ENCODE measurements at regions not wholly inside any gene's neighbourhood (a gene's known extent, or its start where the extent isn't known, plus 50 kb on each side); places are given as distances from the start of the nearest gene placed in this dataset.

DNA sequence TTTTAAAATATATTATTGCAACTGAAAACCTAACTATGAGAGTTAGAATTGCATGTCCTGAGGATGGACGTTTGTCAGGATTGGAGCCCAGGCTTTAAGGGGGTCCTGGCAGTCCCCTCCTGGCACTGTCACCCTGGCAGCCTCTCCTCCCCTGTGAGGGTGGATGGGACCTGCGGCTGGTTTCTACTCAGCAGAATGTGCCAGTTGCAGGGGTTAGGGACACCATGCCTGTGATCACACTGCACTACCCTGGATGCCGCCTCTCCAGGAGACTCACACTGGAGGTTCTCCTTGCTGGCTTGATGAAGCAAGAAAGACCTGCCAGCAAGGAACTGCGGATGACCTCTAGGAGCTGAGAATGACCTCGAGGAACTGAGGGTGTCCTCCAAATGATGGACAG is 356.7 kb upstream of the MYT1L start:
- DNase-seq = no peak

DNA sequence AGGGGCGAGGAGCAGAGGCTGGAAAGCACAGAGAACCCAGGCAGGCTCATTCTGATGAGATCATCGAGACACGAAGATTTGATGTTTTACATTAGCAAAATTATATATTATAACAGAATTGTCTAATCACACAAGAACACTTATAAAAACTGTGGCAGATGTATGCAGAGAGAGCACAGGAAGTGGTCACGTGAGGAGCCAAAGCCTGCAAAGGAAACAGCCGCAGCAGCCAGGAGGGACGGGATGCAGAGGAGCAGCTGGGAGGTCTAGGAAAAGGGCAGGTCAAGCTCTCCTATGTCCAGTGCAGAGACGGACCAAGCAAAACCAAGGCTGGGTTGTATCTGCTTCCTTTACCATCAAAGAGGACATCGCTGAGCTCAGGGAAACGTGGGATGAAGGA is 355.1 kb upstream of the MYT1L start:
- DNase-seq = no peak

DNA sequence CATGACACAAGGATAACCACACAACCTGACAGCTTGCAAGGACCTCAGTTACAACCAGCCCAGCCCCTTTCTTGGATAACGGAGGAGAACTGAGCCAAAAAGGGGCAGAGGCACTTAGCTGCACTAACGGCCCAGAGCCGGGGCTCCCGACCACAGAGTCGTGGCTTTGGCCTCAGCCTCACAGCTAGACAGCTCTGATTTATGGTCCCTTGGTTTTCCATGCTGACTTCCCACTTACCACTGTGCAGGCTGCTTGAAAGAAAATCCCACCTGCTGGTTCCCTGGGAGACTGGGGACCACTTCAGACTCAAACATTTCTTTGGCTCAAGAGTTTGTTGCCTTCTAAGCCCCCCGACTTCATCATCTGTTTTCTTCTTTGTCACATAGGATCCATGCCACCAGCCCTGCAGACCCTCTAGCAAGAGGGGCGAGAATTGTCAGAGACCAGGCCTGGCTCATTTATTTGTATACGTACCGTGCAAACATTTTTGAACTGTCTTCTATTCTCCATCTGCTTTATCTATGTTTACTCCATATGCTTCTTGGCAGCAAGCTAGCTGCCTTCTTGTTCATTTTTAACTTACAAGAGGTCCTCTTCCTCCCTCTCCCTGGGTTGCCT is 352.6 kb upstream of the MYT1L start:
- no peak for DNase-seq

DNA sequence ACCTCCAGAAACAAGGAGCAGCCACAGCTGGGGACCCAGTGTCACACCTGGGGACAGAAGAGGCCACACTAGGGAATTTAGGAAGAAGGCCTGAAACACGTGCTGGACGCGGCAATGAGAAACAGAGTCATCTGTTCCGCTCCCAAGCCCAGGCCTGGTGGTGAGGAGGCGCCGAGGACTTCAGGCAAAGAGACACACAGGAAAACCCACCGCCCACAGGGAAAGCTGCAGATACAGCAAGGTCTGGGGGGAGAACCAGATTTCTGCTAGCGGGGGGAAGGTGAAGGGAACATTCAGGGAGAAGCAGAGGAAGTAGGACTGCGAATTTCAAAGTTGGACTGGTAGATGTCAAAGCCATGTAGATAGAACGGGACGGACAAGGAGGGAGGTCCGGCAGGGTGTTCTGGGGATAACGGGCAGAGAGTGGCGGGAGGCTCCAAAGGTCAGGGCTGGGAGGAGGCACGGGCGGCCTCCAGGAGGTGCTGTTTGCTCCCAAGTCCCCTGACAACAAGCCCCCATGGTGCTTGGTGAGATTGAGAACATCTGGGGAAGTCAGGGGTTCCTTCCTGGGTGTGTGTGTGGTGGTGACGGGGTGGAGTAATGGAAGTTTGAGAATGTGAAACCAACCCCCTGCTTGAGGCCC is 351.7 kb upstream of the MYT1L start:
- DNase-seq = no peak

DNA sequence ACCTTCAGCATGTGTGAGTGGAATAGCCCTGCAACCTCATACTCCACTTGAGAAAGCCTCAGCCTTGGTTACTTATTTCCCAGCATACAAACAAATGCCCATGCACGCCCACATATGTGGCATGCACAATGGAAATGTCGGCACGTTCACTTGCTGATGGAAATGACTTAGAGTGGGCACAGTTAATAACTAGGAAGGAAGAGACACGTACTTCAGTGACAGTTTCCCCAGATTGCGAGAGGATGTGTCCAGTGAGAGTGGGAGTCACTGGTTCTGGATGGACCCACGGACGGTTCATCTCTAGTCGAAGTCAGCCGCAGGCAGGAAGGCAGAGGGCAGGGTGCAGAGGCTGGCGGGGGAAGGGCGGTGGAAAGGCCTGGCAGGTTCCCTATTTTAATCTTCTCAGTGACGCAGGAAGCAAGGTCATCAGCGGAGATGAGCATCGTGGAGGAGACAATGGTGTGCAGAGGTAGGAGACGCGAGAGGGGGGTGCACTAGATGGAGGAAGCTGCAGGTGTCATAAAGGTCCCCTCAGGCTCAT is 350.7 kb upstream of the MYT1L start:
- DNase-seq = no peak

DNA sequence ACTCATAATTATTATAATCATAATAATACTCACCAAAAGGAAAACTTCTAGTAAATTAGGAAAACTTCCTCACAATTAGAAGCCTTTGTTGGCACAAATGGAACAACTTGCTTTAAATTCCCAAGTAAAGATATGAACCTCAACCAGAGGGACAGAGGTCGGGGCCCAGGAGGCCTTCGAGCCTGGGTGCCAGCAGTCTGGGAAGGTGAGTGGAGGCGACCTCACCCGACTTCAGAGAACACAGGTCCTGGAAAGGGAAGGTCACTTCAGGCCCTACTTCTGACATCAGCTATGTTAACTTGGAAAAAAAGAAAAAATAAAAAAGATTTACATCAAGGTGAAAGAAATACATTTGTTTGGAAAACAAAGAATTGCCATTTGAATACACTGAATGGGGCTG is 350.0 kb upstream of the MYT1L start:
- no peak for DNase-seq

DNA sequence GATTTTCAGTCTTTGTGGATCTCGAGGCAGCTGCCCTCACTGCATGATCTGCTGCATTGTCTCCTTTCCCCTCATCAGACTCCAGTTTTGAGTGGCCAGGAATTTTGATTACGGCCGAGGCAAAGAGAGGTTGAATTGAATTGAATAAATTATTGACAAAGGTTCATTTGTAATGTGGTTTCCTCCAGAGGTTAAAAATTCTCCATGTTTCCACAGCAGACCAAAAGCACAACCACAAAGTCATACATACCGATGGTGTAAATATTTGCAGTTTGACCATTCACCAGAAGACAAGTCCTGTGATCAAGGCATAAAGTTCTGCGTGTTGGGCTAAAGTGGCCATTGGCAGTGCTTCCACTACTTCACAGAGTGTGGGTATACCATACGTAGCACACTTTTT is 343.8 kb upstream of the MYT1L start:
- no peak for DNase-seq

DNA sequence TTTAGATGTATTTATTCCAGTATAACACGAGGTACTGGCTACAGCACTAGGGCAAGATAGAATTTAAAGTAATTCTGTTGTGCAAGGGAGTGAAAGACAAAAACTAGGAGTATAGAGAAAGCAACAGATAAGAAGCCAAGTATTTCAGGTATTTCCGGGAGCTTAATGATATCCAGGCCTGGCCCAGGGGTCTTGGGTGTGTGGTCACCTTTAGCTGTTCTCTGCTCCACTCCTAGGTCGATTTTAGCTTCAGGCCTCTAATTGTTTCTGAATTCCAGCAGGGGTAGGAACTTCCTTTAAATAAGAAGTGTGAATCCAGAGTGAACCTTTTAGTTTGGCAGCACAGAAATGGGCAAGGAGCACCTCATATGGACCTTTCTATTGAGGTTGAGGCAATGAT is 342.3 kb upstream of the MYT1L start:
- no peak for DNase-seq

DNA sequence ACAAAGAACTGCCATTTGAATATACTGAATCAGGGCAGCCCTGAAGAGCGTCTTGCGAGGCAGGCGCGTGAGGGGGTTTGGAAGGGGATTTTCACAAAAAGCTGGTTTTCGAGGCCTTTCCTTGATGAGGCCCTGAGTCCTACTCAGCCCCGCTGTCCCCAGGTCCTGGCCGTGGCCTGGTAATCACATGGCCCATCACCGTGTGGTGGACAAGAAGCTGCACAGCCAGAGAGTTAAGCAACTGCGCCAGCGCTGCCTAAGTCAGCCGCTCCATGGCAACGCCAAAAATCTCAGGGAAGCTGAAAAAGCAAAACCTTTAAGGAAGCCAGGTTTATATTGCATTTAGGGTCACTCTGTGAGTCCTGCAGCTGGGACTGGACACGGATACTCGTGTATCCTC is 341.2 kb upstream of the MYT1L start:
- DNase-seq = no peak

DNA sequence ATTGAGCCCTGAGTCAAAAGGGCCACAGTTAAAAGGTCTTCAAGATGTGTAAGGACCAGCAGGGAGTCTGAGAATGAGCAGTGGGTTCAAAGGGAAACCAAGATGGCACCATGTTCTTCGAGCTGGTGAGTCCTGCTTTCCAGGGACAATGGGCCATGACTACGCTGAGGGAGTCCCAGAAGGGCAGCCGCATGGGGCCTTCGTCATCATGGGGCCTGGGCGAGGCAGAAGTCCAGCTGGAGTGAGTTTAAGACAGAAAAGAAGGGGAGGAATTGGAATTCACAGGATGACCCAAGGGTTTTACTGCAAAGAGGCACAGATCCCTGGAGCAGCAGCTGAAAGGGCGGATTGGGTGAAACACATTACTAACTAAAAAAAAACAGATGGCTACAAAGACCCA is 340.8 kb upstream of the MYT1L start:
- DNase-seq = no peak

DNA sequence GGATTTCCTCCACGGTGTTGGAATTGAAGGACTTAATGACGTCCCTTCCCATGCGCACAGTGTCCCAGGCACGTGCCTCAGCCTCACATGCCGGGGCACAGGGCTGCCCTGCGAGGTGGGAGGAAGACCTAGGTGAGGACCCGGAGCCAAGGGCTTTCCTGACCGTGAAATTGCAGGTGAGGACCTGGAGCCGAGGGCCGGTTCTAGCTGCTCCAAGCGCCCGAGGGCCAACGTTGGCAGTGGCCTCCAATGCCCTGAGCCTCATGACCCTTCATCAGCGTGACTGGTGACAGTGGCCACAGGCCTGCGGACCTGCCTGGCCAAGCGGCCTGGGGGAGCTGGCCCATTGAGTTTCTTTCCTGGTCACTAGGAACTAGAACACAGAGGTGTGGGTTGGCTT is 338.2 kb upstream of the MYT1L start:
- no peak for DNase-seq

DNA sequence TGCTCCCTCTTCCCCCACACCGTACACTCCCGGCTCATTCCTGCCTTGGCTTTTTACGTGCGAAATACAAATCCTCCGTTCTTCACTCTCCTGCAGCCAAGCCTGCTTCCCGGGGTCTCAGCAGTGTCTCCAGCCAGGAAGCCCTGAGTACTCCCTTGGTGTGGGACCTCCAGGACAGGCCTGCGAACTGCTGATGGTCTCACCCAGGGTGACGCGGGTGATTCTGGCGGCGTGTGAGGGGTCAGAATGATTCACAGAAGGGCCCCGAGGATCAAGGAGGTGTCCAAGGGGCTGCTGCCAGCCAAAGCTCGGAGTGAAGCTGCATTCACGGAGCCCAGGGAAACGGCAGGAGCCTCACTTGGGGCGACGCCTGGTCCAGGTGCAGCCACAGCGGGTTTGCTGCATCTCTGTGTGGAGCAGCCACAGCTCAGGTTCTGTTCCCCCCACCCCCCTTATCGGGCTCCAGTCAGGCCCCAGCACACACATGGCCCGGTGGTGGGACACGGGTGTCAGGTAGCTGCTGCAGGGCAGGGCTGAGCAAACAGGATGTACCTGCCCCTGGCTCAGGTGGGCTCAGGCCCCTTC is 337.7 kb upstream of the MYT1L start:
- no peak for DNase-seq

DNA sequence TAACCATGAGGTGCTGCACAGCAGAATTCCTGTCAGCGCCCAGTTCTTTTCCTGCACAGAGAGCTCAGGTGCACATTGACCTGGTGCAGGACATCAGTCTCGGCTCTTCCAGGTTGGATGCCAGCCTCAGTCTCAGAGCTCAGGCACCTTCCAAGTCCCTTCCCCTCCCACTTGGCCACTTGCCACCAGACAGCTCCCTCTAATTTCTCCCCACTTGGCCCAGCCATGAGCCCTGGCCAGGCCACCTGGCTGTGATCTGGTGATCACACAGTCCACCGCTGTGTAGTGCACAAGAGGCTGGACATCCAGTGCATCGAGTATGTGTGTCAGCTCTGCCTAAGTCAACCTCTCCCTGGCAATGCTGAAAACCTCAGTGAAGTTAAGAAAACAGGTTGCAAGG is 336.6 kb upstream of the MYT1L start:
- DNase-seq = no peak

DNA sequence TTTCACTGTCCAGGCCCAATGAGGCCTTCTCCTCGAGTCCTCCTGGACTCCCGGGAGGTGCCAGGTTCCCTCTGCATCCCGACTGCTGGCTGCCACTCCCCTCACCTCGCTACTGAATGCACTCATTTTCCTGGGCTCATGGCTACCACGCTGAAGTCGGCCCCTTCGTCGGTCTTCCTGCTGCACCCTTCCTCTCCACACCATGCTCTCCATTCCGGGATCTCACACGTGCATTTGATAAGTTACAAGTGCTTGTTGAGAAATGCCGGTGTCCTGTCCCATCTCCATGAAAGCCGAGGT is 334.7 kb upstream of the MYT1L start:
- no peak for DNase-seq

DNA sequence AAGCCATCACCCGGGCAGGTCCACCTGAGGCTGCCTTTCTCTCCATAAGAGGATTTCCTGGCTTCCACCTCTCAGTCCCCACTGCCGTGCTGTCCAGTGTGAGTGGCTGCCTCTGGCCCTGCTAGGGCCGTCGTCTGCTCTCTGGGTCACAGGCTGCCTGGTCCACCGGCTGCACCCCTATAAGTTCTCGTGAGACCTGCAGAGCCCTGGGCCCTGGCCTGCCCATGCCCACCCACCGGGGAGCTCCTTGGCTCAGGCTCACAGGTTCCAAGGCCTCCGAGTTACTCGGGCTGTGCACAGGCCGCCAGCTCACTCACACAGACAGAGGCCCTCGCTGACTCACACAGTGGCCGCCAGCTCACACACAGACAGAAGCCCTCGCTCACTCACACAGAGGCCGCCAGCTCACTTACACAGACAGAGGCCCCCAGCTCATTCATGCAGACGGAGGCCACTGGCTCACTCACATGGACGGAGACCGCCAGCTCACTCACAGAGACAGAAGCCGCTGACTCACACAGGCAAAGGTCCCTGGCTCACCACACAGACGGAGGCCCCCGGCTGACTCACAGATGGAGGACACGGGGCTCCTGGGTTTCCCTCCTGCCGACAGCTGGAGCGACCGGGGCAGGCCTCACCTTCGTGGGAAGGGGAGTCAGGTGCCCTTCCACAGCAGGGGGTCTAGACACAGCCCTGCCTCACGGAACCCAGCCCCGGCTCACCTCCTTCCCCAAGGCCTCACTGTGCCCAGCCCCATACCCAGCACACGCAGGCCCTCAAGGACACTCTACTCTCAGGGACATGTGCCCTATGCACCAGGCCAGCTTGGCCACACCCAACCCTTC is 334.1 kb upstream of the MYT1L start:
- DNase-seq = no peak

DNA sequence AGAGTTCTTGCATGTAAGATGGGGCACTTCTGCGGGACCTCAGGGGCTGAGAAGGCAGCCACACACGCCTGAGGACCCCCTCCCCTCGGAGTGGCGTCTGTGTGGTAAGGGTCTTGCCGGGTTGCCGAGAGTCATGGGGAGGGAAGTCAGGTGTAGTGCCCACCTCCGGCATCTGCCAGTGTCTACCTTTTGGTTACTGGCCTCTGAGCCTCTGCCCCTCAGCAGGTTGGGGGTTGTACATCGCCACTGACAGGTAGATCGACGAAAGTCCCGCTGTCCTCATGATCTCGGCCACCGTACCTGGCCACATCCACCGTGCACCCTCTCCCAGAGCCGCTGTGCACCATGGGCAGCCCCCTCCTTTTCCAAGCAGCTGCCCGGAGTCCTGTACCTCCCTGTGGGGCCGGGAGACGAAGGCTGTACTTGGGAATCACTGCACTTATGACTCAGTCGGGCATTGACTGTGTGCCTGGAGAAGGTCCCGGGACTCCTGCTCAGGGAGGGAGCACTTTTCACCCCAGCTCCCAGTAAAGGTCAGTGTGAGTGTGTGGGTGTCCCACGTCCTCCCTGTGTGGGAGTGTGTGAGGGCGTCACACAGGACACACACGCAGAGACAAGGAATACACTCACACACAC is 332.4 kb upstream of the MYT1L start:
- DNase-seq = no peak

DNA sequence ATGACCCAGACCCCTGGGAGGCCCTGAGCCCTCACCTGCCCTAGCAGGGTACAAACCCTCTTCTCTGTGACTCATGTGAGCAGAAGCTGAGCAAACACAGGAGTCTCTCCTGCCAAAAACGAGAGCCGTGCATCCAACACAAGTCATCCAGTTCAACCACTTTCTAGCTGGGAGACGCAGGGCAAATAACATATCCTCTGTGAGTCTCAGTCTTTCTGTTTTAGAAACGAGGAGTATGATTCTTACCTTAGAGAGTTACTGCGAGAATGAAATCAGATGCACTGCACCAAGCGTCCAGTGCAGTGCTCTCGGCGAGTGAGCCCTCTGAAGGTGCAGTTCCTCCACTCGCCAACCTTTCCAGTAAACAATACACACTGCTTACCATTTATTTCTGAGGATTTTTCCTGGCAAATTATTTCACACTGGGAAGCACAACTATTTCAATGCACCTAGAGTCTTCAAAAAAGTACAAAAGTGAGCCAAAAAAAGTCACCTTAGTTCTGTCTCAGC is 331.8 kb upstream of the MYT1L start:
- DNase-seq = no peak

DNA sequence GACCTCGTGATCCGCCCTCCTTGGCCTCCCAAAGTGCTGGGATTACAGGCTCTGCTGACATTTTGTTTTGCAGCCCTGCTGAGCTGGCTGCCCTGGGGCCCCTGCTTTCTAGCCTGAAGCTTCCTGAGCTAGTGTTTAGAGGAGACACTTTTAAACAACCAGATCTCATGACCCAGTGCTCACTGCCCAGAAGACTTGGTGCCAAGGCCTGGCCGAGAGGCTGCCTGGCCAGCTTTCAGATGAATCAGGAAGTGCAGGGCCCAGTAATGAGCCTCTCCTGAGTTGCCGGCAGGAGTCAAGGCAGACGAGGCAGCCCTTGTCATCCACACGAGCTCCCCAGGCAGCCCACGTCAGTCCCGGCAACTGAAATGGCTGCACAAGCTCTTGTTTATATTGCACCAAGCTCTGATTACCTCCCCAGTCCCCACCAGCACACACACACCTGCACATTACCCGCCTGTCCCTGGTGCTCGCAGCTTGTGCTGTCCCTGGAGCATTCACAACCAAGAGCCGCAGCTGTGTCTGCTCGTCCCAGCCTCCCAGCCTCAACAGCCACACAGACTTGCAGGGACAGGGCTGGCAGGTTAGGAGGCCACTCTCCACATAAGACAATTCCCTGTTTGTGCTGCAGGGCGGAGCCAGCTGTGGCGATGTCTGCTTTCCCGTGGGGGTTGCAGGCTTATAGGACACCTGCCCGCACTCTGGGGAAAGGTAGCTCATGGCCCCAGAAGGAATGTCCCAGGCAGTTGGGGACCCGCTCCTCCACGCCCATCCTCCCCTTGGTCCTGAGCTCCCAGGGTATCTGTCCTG is 331.2 kb upstream of the MYT1L start:
- DNase-seq = no peak

DNA sequence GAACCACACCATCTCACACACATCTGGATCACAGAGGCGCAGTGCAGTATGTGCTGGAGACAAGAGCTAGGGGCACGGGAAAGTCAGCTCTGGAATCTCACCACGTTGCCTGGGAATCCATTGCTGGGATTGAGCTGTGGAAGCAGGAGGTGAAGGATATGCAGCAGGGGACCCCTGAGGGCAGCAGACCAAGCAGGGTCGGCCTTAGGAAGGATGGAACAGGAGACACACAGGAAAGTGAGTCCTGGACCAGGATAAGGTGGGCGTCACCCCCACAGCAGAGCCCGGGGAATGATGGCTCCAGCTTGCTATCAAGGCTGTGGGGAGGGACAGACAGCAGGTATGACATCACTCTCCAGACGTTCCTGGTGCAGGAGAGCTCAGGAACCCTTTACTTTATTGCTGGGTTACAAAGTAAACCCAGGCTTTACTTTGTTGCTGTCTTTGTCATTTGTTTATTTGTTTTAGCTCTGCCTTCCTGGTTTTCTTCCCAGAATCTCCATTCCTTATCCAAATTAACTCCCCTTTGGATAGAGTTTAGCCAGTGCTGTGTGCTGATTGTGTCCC is 329.8 kb upstream of the MYT1L start:
- no peak for DNase-seq

DNA sequence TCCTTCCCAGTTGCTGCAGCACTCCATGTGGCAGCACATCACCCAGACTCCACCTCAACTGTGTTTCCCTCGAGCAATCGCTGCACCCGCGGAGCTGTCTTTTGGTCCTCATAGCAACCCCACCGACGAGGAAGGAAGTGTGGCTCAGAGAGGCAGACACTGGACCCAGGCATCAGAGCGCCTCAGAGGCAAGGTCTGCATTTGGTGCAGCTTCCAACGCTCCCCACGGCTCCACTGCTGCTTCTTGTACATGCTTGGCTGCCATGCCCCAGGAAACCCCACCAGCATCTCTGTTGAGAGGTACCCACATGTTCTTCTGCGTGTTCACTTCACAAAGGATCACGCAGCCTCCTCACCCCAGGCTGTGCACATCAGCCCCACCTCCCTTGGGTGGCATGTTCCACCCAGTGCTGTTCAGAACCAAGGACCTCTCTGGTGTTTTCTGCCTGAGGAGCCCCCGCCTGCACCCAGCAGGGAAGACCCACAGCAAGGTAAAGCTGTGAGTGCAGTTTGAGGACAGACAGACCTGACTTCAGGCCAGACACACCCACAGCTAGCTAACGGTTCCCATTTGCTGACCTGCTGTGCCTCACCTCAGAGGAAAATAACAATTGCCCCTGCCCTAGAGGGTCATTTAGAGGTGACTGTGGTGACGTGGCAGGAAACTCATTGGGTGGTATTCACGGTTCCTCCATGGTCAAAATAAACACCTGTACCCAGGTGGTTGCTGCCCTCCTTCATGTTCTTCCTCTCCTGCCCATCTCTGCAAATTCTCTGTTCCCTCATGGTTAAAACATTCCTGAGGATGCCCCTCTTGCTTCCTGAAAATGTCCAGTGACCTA is 326.3 kb upstream of the MYT1L start:
- DNase-seq = no peak
